ENCODE measurements at regions not wholly inside any gene's neighbourhood (a gene's known extent, or its start where the extent isn't known, plus 50 kb on each side); places are given as distances from the start of the nearest gene placed in this dataset.
"Not testable (repeated sequence)": the region's sequence is repeated elsewhere in the genome, so short reads cannot be mapped to it uniquely, and the experiment has no call there.

GRCh38 chr2:134009906-134010305 is 244.0 kb upstream of the MGAT5 start:
- TF ChIP-seq CTCF (IDR thresholded peaks at IDR 0.05; ENCODE audit: low read length); EZH2 (IDR thresholded peaks at IDR 0.05; ENCODE audit: borderline replicate concordance, low read length): not testable (repeated sequence)
